ENCODE measurements at regions not wholly inside any gene's neighbourhood (a gene's known extent, or its start where the extent isn't known, plus 50 kb on each side); places are given as distances from the start of the nearest gene placed in this dataset.
"Not testable (repeated sequence)": the region's sequence is repeated elsewhere in the genome, so short reads cannot be mapped to it uniquely, and the experiment has no call there.

- no peaks in the 10 kb centered on the region for H3K4me1 ChIP-seq (ENCODE audit: insufficient read depth)
- no peak for DNase-seq (ENCODE audit: low spot score)
- H2AFZ ChIP-seq: no peak overlapping the region
- H3K9me3 ChIP-seq (ENCODE audit: low read depth): no peaks in the 10 kb centered on the region
- no peaks in the 10 kb centered on the region for H4K20me1 ChIP-seq (ENCODE audit: insufficient read depth, poor library complexity, severe bottlenecking)
- no peaks in the 10 kb centered on the region for H3K79me2 ChIP-seq
- no peak for TF ChIP-seq CTCF (IDR thresholded peaks at IDR 0.05; ENCODE audit: poor library complexity)
- no peak for TF ChIP-seq EZH2phosphoT487 (IDR thresholded peaks at IDR 0.05; ENCODE audit: low read depth, severe bottlenecking, unreplicated experiment)
- TF ChIP-seq EZH2 (IDR thresholded peaks at IDR 0.05; ENCODE audit: borderline replicate concordance): no peak
- H3K4me2 ChIP-seq: no peak overlapping the region
- H3K27me3 ChIP-seq: no peaks in the 10 kb centered on the region
- no peaks in the 10 kb centered on the region for H3K9me2 ChIP-seq (replicated peaks; ENCODE audit: insufficient read depth)
- H3K36me3 ChIP-seq (replicated peaks; ENCODE audit: insufficient read depth, low read depth): no peaks in the 10 kb centered on the region
- H3K4me3 ChIP-seq: no peak overlapping the region
- no peak overlapping the region for H3K27ac ChIP-seq
- WGBS (ENCODE audit: low lambda C conversion rate, missing lambda C conversion rate): 95% methylated on average over 2 of the region's 2 CpGs
Measured at GRCh38 chr14:82963756-82964155, 1430.1 kb upstream of the SEL1L start.

GRCh38 chr14:82987502-82988124 lies 1454.0 kb upstream of the SEL1L start:
- H2AFZ ChIP-seq: no peak overlapping the region
- no peaks in the 10 kb centered on the region for H3K9me2 ChIP-seq (replicated peaks; ENCODE audit: insufficient read depth)
- H3K79me2 ChIP-seq: no peaks in the 10 kb centered on the region
- H4K20me1 ChIP-seq (ENCODE audit: insufficient read depth, poor library complexity, severe bottlenecking): no peaks in the 10 kb centered on the region
- H3K4me3 ChIP-seq: no peak overlapping the region
- no peak overlapping the region for H3K4me2 ChIP-seq
- no peaks in the 10 kb centered on the region for H3K27me3 ChIP-seq
- TF ChIP-seq EZH2phosphoT487 (IDR thresholded peaks at IDR 0.05; ENCODE audit: low read depth, severe bottlenecking, unreplicated experiment) (no peak), EZH2 (IDR thresholded peaks at IDR 0.05; ENCODE audit: borderline replicate concordance) (no peak), CTCF (IDR thresholded peaks at IDR 0.05; ENCODE audit: poor library complexity) (no peak)
- no peaks in the 10 kb centered on the region for H3K9me3 ChIP-seq (ENCODE audit: low read depth)
- H3K4me1 ChIP-seq (ENCODE audit: insufficient read depth): no peaks in the 10 kb centered on the region
- H3K27ac ChIP-seq: no peak overlapping the region
- no peaks in the 10 kb centered on the region for H3K36me3 ChIP-seq (replicated peaks; ENCODE audit: insufficient read depth, low read depth)
- 62% methylated on average over 5 of the region's 5 CpGs for WGBS (ENCODE audit: low lambda C conversion rate, missing lambda C conversion rate)
- no peak for DNase-seq (ENCODE audit: low spot score)

- 83% methylated on average over 8 of the region's 8 CpGs for WGBS (ENCODE audit: low lambda C conversion rate, missing lambda C conversion rate)
Measured at GRCh38 chr14:82994547-82994946, 1460.9 kb upstream of the SEL1L start.

GRCh38 chr14:82999802-83000201 lies 1466.1 kb upstream of the SEL1L start:
- no peak for TF ChIP-seq EZH2 (IDR thresholded peaks at IDR 0.05; ENCODE audit: borderline replicate concordance)
- TF ChIP-seq CTCF (IDR thresholded peaks at IDR 0.05; ENCODE audit: poor library complexity): peak; percentile 24
- no peaks in the 10 kb centered on the region for H4K20me1 ChIP-seq (ENCODE audit: insufficient read depth, poor library complexity, severe bottlenecking)
- H3K27me3 ChIP-seq: no peaks in the 10 kb centered on the region
- DNase-seq (ENCODE audit: low spot score): no peak
- no peaks in the 10 kb centered on the region for H3K79me2 ChIP-seq
- H2AFZ ChIP-seq: no peak overlapping the region
- H3K4me2 ChIP-seq: no peak overlapping the region
- no peaks in the 10 kb centered on the region for H3K9me2 ChIP-seq (replicated peaks; ENCODE audit: insufficient read depth)
- H3K9me3 ChIP-seq (ENCODE audit: low read depth): no peaks in the 10 kb centered on the region
- no peaks in the 10 kb centered on the region for H3K36me3 ChIP-seq (replicated peaks; ENCODE audit: insufficient read depth, low read depth)
- H3K27ac ChIP-seq: no peak overlapping the region
- no peak overlapping the region for H3K4me3 ChIP-seq
- H3K4me1 ChIP-seq (ENCODE audit: insufficient read depth): no peaks in the 10 kb centered on the region

More at GRCh38 chr14:82994547-82994946, 1460.9 kb upstream of the SEL1L start:
- not testable (repeated sequence) for DNase-seq (ENCODE audit: low spot score); H3K4me1 ChIP-seq (ENCODE audit: insufficient read depth); H2AFZ ChIP-seq; H4K20me1 ChIP-seq (ENCODE audit: insufficient read depth, poor library complexity, severe bottlenecking); H3K9me3 ChIP-seq (ENCODE audit: low read depth); H3K4me3 ChIP-seq; H3K79me2 ChIP-seq; H3K27ac ChIP-seq; H3K4me2 ChIP-seq; H3K36me3 ChIP-seq (replicated peaks; ENCODE audit: insufficient read depth, low read depth); H3K9me2 ChIP-seq (replicated peaks; ENCODE audit: insufficient read depth); H3K27me3 ChIP-seq
